ENCODE measurements at regions not wholly inside any gene's neighbourhood (a gene's known extent, or its start where the extent isn't known, plus 50 kb on each side); places are given as distances from the start of the nearest gene placed in this dataset.
"Not testable (repeated sequence)": the region's sequence is repeated elsewhere in the genome, so short reads cannot be mapped to it uniquely, and the experiment has no call there.

DNA sequence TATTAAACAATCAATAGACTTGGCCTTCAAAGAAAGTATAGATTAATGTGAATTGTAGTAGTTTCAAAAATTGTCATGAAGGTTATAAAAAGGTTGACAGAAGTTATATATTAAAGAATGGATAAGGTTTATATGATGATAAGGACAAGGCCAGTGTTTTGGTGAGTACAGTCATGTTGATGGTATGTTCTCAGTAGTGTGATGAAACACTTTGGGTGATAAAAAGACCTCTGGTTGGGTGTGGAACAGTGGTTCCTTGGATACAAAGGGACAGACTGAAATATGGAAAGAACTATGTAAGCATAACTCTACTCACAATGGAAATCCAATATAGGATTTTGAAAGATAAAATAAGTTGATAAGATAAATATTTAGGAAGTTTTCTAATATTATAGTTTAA lies 866.3 kb downstream of the ANKRD7 start:
- no peak overlapping the region for H3K4me3 ChIP-seq (replicated peaks; ENCODE audit: low read depth, low read length)
- TF ChIP-seq, protein P1, sequence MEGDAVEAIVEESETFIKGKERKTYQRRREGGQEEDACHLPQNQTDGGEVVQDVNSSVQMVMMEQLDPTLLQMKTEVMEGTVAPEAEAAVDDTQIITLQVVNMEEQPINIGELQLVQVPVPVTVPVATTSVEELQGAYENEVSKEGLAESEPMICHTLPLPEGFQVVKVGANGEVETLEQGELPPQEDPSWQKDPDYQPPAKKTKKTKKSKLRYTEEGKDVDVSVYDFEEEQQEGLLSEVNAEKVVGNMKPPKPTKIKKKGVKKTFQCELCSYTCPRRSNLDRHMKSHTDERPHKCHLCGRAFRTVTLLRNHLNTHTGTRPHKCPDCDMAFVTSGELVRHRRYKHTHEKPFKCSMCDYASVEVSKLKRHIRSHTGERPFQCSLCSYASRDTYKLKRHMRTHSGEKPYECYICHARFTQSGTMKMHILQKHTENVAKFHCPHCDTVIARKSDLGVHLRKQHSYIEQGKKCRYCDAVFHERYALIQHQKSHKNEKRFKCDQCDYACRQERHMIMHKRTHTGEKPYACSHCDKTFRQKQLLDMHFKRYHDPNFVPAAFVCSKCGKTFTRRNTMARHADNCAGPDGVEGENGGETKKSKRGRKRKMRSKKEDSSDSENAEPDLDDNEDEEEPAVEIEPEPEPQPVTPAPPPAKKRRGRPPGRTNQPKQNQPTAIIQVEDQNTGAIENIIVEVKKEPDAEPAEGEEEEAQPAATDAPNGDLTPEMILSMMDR (IDR thresholded peaks at IDR 0.05; ENCODE audit: insufficient read depth, low read length, poor library complexity, severe bottlenecking): no peak
- no peak for DNase-seq (ENCODE audit: extremely low read depth, insufficient read length)
- H3K27me3 ChIP-seq (replicated peaks; ENCODE audit: control insufficient read depth, insufficient read depth, low read length): no peaks in the 10 kb centered on the region
- H3K36me3 ChIP-seq (ENCODE audit: control insufficient read depth, insufficient read depth, low read length): no peaks in the 10 kb centered on the region

DNA sequence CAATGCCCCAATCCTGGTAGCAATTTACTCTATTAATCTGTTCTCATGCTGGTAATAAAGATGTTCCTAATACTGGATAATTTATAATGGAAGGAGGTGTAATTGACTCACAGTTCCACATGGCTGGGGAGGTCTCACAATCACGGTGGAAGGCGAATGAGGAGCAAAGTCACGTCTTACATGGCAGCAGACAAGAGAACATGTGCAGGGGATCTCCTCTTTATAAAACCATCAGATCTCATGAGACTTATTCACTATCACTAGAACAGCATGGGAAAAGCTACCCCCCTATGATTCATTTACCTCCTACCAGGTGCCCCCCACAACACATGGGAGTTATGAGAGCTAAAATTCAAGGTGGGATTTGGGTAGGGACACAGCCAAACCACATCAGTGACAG lies 872.2 kb downstream of the ANKRD7 start:
- TF ChIP-seq, protein P1 (IDR thresholded peaks at IDR 0.05; ENCODE audit: insufficient read depth, low read length, poor library complexity, severe bottlenecking): no peak
- no peak for DNase-seq (ENCODE audit: extremely low read depth, insufficient read length)
- Histone ChIP-seq H3K4me3 (replicated peaks; ENCODE audit: low read depth, low read length) (no peak overlapping the region), H3K36me3 (ENCODE audit: control insufficient read depth, insufficient read depth, low read length) (no peaks in the 10 kb centered on the region), H3K27me3 (replicated peaks; ENCODE audit: control insufficient read depth, insufficient read depth, low read length) (no peaks in the 10 kb centered on the region)

DNA sequence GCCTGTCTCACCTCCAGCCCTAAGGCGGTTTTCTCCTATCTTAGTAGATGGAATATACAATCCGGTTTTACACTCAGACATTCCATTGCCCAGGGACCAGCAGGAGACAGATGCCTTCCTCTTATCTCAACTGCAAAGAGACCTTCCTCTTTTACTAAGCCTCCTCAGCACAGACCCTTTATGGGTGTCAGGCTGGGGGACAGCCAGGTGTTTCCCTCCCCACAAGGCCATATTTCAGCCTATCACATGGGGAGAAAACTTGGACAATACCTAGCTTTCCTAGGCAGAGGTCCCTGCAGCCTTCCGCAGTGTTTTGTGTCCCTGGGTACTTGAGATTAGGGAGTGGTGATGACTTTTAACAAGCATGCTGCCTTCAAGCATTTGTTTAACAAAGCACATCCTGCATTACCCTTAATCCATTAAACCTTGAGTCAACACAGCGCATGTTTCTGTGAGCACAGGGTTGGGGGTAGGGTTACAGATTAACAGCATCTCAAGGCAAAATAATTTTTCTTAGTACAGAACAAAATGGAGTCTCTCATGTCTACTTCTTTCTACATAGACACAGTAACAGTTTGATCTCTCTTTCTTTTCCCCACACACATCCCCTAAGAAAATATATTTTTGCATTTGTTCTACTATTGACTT lies 876.2 kb downstream of the ANKRD7 start:
- not testable (repeated sequence) for H3K36me3 ChIP-seq (ENCODE audit: control insufficient read depth, insufficient read depth, low read length); H3K27me3 ChIP-seq (replicated peaks; ENCODE audit: control insufficient read depth, insufficient read depth, low read length); H3K4me3 ChIP-seq (replicated peaks; ENCODE audit: low read depth, low read length); DNase-seq (ENCODE audit: extremely low read depth, insufficient read length)

DNA sequence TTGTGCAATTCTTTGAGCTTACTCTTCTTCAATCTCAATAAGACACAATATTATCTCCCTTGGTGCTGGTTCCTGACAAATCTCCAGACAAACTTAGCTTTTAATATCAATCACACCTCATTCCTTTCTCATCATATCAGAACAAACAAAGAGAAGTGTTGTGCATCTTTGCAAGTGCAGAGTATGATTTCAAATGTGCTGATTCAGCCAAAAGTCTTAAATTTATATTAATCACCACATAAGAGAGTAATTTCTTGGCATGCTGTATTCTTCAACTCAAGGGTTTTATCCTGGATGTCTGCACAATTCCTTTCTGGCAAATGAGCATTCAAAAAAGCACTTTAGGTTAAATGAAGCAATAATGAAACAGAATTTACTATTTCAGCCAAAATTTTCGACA lies 877.8 kb downstream of the ANKRD7 start:
- Histone ChIP-seq H3K4me3 (replicated peaks; ENCODE audit: low read depth, low read length) (no peak overlapping the region), H3K36me3 (ENCODE audit: control insufficient read depth, insufficient read depth, low read length) (no peaks in the 10 kb centered on the region), H3K27me3 (replicated peaks; ENCODE audit: control insufficient read depth, insufficient read depth, low read length) (no peaks in the 10 kb centered on the region)
- TF ChIP-seq, protein P1 (IDR thresholded peaks at IDR 0.05; ENCODE audit: insufficient read depth, low read length, poor library complexity, severe bottlenecking): no peak
- no peak for DNase-seq (ENCODE audit: extremely low read depth, insufficient read length)

DNA sequence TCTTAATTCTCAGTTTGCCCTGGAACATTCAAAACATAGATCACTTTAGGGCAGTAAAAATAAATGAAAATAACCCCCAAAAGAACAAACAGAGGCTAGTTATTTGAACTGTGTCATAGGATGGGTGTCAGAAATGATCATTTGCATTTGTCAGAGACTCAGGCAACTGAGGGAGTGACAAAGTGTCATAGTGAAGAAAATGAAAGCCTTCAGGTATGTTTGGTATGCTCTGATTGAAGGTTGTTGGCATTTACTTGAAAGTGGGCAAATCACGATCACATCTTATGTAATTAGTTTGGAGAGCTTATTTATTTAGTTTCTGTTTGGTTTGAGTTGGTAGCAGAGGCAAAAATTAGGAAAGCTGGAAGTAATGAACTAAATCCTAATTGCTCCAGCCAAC lies 880.9 kb downstream of the ANKRD7 start:
- Histone ChIP-seq H3K4me3 (replicated peaks; ENCODE audit: low read depth, low read length) (no peak overlapping the region), H3K36me3 (ENCODE audit: control insufficient read depth, insufficient read depth, low read length) (no peaks in the 10 kb centered on the region), H3K27me3 (replicated peaks; ENCODE audit: control insufficient read depth, insufficient read depth, low read length) (no peaks in the 10 kb centered on the region)
- DNase-seq (ENCODE audit: extremely low read depth, insufficient read length): no peak
- TF ChIP-seq, protein P1 (IDR thresholded peaks at IDR 0.05; ENCODE audit: insufficient read depth, low read length, poor library complexity, severe bottlenecking): no peak

DNA sequence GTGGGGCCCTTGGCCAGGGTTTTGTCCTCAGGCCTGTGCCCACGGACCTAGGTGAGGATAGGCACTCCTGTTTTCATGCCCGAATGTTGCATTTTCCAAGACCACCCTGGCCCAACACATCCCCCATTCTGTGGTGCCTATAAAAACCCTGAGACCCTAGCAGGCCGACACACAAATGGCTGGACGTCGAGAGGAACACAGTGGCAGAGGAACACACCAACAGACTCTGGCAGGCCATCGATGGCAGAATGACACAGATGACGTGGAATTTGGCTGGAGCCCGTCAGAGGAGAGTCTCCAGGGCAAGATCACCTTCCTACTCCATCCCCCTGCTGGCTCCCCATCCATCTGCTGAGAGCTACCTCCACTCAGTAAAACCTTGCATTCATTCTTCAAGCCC lies 898.8 kb downstream of the ANKRD7 start:
- DNase-seq (ENCODE audit: extremely low read depth, insufficient read length): no peak
- H3K36me3 ChIP-seq (ENCODE audit: control insufficient read depth, insufficient read depth, low read length): no peaks in the 10 kb centered on the region
- TF ChIP-seq, protein P1 (IDR thresholded peaks at IDR 0.05; ENCODE audit: insufficient read depth, low read length, poor library complexity, severe bottlenecking): no peak
- H3K27me3 ChIP-seq (replicated peaks; ENCODE audit: control insufficient read depth, insufficient read depth, low read length): no peaks in the 10 kb centered on the region
- no peak overlapping the region for H3K4me3 ChIP-seq (replicated peaks; ENCODE audit: low read depth, low read length)
